Skeletal muscle satellite cell (primary cell): ENCODE measurements at regions not wholly inside any gene's neighbourhood (a gene's known extent, or its start where the extent isn't known, plus 50 kb on each side); places are given as distances from the start of the nearest gene placed in this dataset.

Experiments
- H3K27me3 ChIP-seq: 2 replicates; pipeline ENCODE4 v1.7.0; 2013; ENCODE audit warnings: low read length; ENCODE audit not compliant: control insufficient read depth, insufficient read depth
- H3K36me3 ChIP-seq: 2 replicates; pipeline ENCODE4 v1.7.0; 2013; ENCODE audit warnings: mild to moderate bottlenecking, control low read depth, low read length; ENCODE audit not compliant: insufficient read depth
- H3K4me1 ChIP-seq: 2 replicates; pipeline ENCODE4 v1.7.0; 2013; ENCODE audit warnings: low read length; ENCODE audit not compliant: control insufficient read depth, insufficient read depth
- H3K4me2 ChIP-seq: 2 replicates; pipeline ENCODE4 v1.7.0; 2013; ENCODE audit warnings: mild to moderate bottlenecking, low read length
- H3K4me3 ChIP-seq: 2 replicates; pipeline ENCODE4 v1.7.0; 2013; ENCODE audit warnings: low read length
- H3K9ac ChIP-seq: 2 replicates; pipeline ENCODE4 v1.7.0; 2013; ENCODE audit warnings: mild to moderate bottlenecking, low read depth, low read length, moderate library complexity
- H3K9me3 ChIP-seq: replicated peaks from 2 replicates; pipeline ENCODE4 v1.7.0; 2013; ENCODE audit warnings: mild to moderate bottlenecking, control low read depth, low read length

DNA sequence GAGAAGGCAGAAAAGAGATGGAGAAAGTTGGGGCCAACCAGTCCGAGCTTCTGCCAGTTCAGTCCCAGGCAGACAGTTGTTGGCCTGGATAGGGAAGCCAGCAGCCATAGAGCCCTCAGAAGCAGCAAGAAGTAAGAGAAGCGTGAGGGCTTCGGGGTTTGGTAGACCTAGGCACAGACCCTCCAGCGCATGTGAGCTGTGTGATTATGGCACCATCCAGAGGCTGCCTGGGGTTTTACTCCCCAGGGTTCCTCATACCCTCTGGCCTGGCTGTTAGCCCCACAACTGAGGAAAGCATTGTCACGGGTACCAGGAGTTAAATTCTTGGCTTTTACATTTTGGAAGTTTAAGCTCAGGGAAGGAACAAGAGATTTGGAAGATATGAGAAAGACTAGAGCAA lies 93.7 kb upstream of the RAB6C start:
- no peaks in the 10 kb centered on the region for H3K27me3 ChIP-seq
- H3K4me1 ChIP-seq: no peaks in the 10 kb centered on the region
- no peaks in the 10 kb centered on the region for H3K9me3 ChIP-seq

DNA sequence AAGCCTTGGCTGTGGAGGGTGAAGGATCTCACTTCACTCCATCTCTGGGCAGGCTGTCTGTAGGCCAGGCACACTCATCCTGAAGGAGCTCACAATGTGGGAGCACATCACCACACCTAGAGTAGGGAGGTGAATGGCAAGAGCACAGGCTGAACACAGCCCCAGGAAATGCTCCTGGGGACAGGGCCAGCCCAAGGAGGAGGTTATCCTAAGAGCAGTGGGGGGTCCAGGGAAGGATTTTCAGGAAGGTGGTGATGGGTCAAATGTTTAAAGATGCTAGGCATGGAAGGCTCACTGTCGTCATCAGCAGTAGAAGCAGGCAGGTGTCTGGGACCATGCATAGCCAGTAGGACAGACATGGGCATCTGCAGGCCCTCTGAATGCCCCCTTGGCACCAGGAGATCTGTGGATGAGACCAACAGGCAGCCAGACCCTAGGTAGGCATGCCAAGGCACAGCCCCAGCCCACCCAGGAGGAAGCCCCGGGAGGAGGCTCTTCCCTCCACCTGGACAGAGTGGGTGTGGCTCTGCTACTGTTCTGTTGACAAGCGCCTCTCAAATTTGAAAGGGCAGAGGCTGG lies 91.7 kb upstream of the RAB6C start:
- Histone ChIP-seq H3K9me3 (no peaks in the 10 kb centered on the region), H3K9ac (no peak overlapping the region), H3K4me1 (no peaks in the 10 kb centered on the region), H3K27me3 (no peaks in the 10 kb centered on the region), H3K36me3 (no peaks in the 10 kb centered on the region), H3K4me3 (no peak overlapping the region), H3K4me2 (no peak overlapping the region)

More for the DNA sequence above, 93.7 kb upstream of the RAB6C start:
- no peak overlapping the region for H3K4me2 ChIP-seq
- no peak overlapping the region for H3K4me3 ChIP-seq
- no peak overlapping the region for H3K9ac ChIP-seq
- H3K36me3 ChIP-seq: no peaks in the 10 kb centered on the region

DNA sequence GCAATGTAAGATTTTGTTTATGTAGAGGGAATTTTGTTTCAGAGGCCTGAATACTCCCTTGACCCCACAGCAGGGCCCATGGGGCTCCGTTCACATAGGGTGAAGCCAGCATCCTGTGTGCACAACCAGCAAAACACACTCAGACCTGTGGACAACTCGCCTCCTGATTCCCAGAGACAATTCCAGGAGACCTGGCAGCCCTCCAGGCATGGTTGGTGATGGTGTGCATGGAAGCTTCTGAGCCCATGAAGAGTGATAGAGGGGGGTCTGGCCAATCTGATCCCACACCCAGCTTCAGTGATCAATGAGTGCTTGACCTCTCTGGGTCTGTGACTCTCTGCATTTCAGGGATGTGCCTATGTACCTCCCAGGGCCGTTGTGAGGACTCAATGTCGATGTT lies 91.0 kb upstream of the RAB6C start:
- Histone ChIP-seq H3K4me2 (no peak overlapping the region), H3K36me3 (no peaks in the 10 kb centered on the region), H3K9ac (no peak overlapping the region), H3K9me3 (no peaks in the 10 kb centered on the region), H3K4me3 (no peak overlapping the region), H3K4me1 (no peaks in the 10 kb centered on the region), H3K27me3 (no peaks in the 10 kb centered on the region)

DNA sequence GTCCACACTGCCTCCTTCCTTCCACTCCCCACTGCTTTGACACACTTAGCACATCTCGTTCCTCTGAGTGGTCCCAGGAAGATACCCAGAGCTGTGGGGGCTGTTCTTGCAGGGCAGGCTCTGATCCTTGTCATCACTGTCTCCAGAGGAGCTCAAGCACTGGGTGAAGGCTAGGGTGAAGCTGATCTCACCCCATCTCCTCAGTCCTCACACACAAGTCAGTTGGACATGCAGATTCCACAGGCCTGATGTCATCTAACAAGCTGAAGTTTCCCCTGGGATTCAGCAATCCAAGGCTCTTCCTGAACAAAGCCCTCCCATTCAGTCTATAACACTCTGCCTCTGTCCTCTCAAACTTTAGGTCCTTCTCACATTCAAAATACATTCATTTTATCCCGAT lies 90.6 kb upstream of the RAB6C start:
- H3K9ac ChIP-seq: no peak overlapping the region
- H3K27me3 ChIP-seq: no peaks in the 10 kb centered on the region
- no peak overlapping the region for H3K4me3 ChIP-seq
- H3K9me3 ChIP-seq: no peaks in the 10 kb centered on the region
- no peaks in the 10 kb centered on the region for H3K36me3 ChIP-seq
- no peaks in the 10 kb centered on the region for H3K4me1 ChIP-seq
- no peak overlapping the region for H3K4me2 ChIP-seq

DNA sequence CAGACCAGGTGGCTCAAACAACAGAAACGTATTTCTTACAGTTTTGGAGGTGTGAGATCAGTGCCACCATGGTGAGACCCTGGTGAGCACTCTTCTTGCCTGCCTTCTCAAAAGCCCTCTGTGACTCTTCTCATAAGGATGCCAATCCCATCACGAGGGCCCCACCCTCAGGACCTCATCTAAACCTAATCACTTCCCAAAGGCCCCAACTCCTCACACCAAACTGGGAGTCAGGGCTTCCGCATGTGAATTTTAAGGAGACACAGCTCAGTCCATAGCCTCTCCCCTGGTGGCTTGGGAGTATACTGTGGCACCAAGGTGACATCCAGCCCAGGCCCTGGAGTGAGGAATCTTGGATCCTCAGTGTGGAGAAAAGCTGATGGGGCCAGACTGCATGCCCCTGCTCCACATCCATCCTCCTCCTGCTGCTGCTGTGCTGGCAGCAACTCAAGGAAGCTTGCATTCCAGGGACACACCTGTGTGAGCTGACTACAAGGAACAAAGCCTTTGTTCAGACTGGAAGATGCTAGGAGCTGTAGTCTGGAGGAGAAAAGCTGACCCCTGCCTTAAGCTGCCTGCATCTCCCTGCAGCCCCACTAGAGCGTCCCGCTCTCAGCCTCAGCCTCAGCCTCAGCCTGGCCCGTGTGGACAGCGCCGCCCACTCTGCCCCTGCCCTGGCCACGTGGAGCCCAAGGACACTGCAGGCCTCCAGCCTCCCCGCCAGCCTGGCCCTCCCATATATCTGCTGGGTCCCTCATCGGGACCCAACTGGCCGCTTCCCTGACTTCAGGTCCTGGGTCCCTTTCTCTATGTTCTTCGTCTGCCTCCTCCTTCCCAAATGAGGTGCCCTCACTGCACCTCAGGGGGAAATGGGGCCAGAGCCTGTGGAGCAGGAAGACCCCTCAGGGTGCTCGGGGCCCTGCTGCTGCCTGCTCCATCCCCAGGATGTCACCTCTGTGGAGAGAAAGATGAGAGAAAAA lies 87.8 kb upstream of the RAB6C start:
- no peak overlapping the region for H3K4me3 ChIP-seq
- no peak overlapping the region for H3K4me2 ChIP-seq
- no peaks in the 10 kb centered on the region for H3K27me3 ChIP-seq
- H3K9me3 ChIP-seq: no peaks in the 10 kb centered on the region
- no peaks in the 10 kb centered on the region for H3K36me3 ChIP-seq
- no peak overlapping the region for H3K9ac ChIP-seq
- no peaks in the 10 kb centered on the region for H3K4me1 ChIP-seq

DNA sequence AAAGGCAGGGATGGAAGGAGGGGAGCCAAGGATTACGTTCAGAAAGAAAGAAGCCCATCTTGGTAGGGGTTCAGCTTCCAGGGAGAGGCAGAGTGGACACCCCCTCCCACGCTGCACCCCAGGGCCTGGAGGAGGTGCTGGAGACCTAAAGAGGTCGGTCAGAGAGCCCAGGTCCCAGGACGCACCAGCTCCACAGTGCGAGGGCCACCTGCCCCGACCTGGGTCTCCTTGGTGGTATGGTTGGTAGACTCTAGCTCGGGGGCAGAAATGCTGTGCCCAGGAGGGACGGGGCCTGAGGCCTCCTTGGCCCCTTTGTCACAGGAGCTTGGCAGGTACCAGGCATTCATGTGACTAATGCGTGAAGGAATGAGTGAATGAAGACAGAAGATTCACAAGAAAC lies 87.1 kb upstream of the RAB6C start:
- no peaks in the 10 kb centered on the region for H3K27me3 ChIP-seq
- no peaks in the 10 kb centered on the region for H3K36me3 ChIP-seq
- H3K4me1 ChIP-seq: no peaks in the 10 kb centered on the region
- H3K9ac ChIP-seq: no peak overlapping the region
- H3K9me3 ChIP-seq: no peaks in the 10 kb centered on the region
- no peak overlapping the region for H3K4me3 ChIP-seq
- H3K4me2 ChIP-seq: no peak overlapping the region

DNA sequence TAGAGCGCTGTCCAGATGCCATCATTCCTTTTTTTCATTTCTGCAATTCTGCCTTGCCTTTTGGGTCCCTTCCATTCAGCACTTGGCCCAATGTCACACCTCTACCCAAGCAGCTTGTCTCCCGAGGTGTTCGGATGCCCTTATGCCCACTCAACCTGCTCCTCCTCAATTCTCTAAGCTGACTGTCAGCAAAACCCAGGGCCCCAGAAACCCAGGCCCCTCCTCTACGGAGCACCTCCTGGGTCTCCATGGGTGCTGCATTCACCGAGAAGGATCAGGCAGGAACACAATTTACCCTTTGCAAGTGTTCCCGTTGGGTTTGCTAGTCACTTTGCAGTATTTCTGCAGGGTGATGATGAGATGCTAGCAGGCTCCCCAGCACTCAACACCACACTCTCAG lies 86.7 kb upstream of the RAB6C start:
- H3K4me2 ChIP-seq: no peak overlapping the region
- H3K4me1 ChIP-seq: no peaks in the 10 kb centered on the region
- H3K4me3 ChIP-seq: no peak overlapping the region
- no peaks in the 10 kb centered on the region for H3K36me3 ChIP-seq
- no peaks in the 10 kb centered on the region for H3K9me3 ChIP-seq
- H3K9ac ChIP-seq: no peak overlapping the region
- no peaks in the 10 kb centered on the region for H3K27me3 ChIP-seq

DNA sequence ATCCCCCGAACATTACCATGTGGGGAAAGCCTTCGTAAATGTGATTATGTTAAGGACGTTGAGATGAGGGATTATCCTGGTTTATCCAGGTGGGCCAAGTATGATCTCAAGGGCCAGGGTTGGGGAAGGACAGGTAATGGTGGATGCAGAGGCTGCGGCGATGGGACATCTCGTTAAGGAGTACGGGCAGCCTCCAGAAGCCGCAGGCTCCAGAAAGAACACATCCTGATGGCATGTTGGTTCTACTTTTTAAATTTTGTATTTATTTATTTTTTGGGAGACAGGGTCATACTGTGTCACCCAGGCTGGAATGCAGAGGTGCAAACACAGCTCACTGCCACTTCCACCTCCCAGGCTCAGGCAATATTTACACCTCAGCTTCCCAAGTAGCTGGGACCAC lies 86.2 kb upstream of the RAB6C start:
- no peaks in the 10 kb centered on the region for H3K36me3 ChIP-seq
- no peaks in the 10 kb centered on the region for H3K9me3 ChIP-seq
- H3K4me2 ChIP-seq: no peak overlapping the region
- no peaks in the 10 kb centered on the region for H3K4me1 ChIP-seq
- no peak overlapping the region for H3K9ac ChIP-seq
- no peaks in the 10 kb centered on the region for H3K27me3 ChIP-seq
- no peak overlapping the region for H3K4me3 ChIP-seq

DNA sequence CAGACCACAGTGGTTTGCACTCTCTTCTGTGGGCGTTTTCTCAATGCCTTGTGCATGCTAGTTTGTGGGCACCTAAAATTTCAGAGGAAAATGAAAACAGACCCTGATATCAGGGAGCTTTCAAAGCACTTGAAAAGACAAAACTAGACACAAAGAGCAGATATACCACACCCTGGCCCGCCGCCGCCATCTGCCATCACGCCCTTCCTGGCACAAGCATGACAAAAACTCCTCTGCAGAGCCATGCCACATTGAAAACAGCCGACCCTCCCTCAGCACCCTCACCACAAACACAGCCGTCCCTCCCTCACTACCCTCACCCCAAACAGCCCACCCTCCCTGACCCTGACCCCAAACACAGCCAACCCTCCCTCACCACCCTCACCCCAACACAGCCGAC lies 84.8 kb upstream of the RAB6C start:
- Histone ChIP-seq H3K4me2 (no peak overlapping the region), H3K4me1 (no peaks in the 10 kb centered on the region), H3K4me3 (no peak overlapping the region), H3K27me3 (no peaks in the 10 kb centered on the region), H3K9ac (no peak overlapping the region), H3K9me3 (no peaks in the 10 kb centered on the region), H3K36me3 (no peaks in the 10 kb centered on the region)

DNA sequence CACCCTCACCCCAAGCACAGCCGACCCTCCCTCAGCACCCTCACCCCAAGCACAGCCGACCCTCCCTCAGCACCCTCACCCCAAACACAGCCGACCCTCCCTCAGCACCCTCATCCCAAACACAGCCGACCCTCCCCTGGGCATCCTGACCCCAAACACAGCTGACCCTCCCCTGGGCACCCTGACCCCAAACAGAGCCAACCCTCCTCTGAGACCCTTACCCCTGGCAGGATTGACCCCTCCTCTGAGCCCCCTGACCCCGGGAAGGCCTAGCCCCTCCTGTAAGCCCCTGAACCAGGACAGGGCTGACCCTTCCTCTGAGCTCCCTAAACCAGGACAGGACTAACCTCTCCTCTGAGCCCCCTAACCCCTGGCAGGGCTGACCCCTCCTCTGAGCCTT lies 84.4 kb upstream of the RAB6C start:
- no peaks in the 10 kb centered on the region for H3K4me1 ChIP-seq
- no peaks in the 10 kb centered on the region for H3K9me3 ChIP-seq
- no peak overlapping the region for H3K4me3 ChIP-seq
- H3K27me3 ChIP-seq: no peaks in the 10 kb centered on the region
- H3K9ac ChIP-seq: no peak overlapping the region
- no peaks in the 10 kb centered on the region for H3K36me3 ChIP-seq
- no peak overlapping the region for H3K4me2 ChIP-seq

DNA sequence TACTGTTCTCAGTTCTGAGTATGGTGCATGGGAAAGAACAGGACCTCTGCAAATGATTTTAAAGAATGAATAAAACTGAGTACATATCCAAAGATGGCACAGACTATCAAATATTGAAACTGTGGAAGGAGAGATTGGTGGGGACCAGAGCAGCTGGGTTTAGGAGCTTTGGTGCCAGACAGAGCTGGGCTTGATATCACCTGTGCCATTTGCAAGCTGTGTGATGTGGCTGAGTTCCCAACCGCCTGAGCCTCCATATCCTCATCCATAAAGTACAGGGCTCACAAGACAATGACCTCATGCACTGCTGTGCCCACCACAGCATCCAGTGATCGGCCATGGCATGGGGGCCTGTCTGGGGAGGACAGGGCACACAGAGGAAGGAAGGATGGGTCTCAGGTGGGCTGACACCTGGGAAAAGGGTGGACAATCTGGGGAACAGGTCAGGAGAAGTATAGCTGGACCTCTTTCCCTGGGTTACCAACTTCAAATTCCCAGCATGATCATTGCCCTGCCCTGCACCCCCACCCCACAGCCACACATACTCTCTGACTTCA lies 83.9 kb upstream of the RAB6C start:
- no peak overlapping the region for H3K4me2 ChIP-seq
- H3K36me3 ChIP-seq: no peaks in the 10 kb centered on the region
- H3K9ac ChIP-seq: no peak overlapping the region
- no peak overlapping the region for H3K4me3 ChIP-seq
- H3K27me3 ChIP-seq: no peaks in the 10 kb centered on the region
- H3K9me3 ChIP-seq: no peaks in the 10 kb centered on the region
- H3K4me1 ChIP-seq: no peaks in the 10 kb centered on the region
